OCI-LY7 (cell line): ENCODE measurements at regions not wholly inside any gene's neighbourhood (a gene's known extent, or its start where the extent isn't known, plus 50 kb on each side); places are given as distances from the start of the nearest gene placed in this dataset.

Experiments used
- BruUV-seq: library from RNA; stranded (reverse); fragments of 400-500 nt; replicated peaks from 2 replicates; lab custom pipeline; 2021; lab: Mats Ljungman, UMichigan
- CTCF ChIA-PET: fragments of 300-600 bp; sonication (Branson Sonifier 250); formaldehyde crosslinking; loops from one replicate; lab custom pipeline; 2022; ENCODE audit warnings: antibody characterized with exemption; ENCODE audit not compliant: unreplicated experiment; lab: Charles Lee
- POLR2A ChIA-PET: fragments of 300-600 bp; sonication (Branson Sonifier 250); formaldehyde crosslinking; loops from one replicate; lab custom pipeline; 2022; ENCODE audit warnings: antibody characterized with exemption; lab: Charles Lee
- DNase-seq: peaks from one replicate; pipeline ENCODE4 v3.0.0-alpha.2; 2015; ENCODE audit warnings: low spot score
- H2AFZ ChIP-seq: fragments of 200-600 bp; sonication (generic), shearing (Covaris generic); 2 replicates; pipeline ENCODE4 v1.6.1; 2014; ENCODE audit warnings: mild to moderate bottlenecking, antibody characterized with exemption, low read length, moderate library complexity
- H3K27ac ChIP-seq: fragments of 200-600 bp; sonication (generic); 2 replicates; pipeline ENCODE4 v1.5.1; 2014; ENCODE audit warnings: mixed run types, low read depth, mild to moderate bottlenecking, moderate library complexity, low read length, inconsistent platforms; ENCODE audit not compliant: poor library complexity, severe bottlenecking
- H3K36me3 ChIP-seq: fragments of 200-600 bp; sonication (generic); 2 replicates; pipeline ENCODE4 v1.6.1; 2014; ENCODE audit warnings: mild to moderate bottlenecking, antibody characterized with exemption, low read length, moderate library complexity, mixed read lengths; ENCODE audit not compliant: insufficient read depth
- H3K4me1 ChIP-seq: fragments of 200-600 bp; sonication (generic); 2 replicates; pipeline ENCODE4 v1.5.1; 2014; ENCODE audit warnings: mild to moderate bottlenecking, low read length; ENCODE audit not compliant: insufficient read depth, poor library complexity, severe bottlenecking
- H3K4me2 ChIP-seq: fragments of 200-600 bp; sonication (generic); 2 replicates; pipeline ENCODE4 v1.6.1; 2014; ENCODE audit warnings: mild to moderate bottlenecking, low read length
- H3K4me3 ChIP-seq: fragments of 200-600 bp; sonication (generic); 2 replicates; pipeline ENCODE4 v1.5.1; 2014; ENCODE audit warnings: mild to moderate bottlenecking, low read depth, low read length; ENCODE audit not compliant: poor library complexity, severe bottlenecking
- H3K79me2 ChIP-seq: fragments of 200-600 bp; sonication (generic); 2 replicates; pipeline ENCODE4 v1.6.1; 2016; ENCODE audit warnings: low read depth, mild to moderate bottlenecking, low read length, moderate library complexity, mixed read lengths; ENCODE audit not compliant: insufficient read depth
- H3K9me2 ChIP-seq: fragments of 200-600 bp; sonication (generic); 2 replicates; pipeline ENCODE4 v1.6.1; 2016; ENCODE audit warnings: mild to moderate bottlenecking, low read length, mixed read lengths; ENCODE audit not compliant: insufficient read depth
- H3K9me3 ChIP-seq: fragments of 200-600 bp; sonication (generic); 2 replicates; pipeline ENCODE4 v1.6.1; 2014; ENCODE audit warnings: mild to moderate bottlenecking, mixed run types, low read length, mixed read lengths
- H4K20me1 ChIP-seq: fragments of 200-600 bp; sonication (generic); 2 replicates; pipeline ENCODE4 v1.6.1; 2014; ENCODE audit warnings: mild to moderate bottlenecking, antibody characterized with exemption, low read length, moderate library complexity, mixed read lengths; ENCODE audit not compliant: insufficient read depth
- CTCF ChIP-seq: fragments of 200-600 bp; sonication (generic); conservative IDR thresholded peaks from 2 replicates; pipeline ENCODE4 v1.5.1; 2014; ENCODE audit warnings: mild to moderate bottlenecking, antibody characterized with exemption, low read length, moderate library complexity, mixed read lengths
- EZH2phosphoT487 ChIP-seq: fragments of 200-600 bp; sonication (generic); IDR thresholded peaks from 2 replicates; pipeline ENCODE4 v1.6.1; 2018; ENCODE audit warnings: low read depth, borderline replicate concordance, mild to moderate bottlenecking, mixed run types, antibody characterized with exemption, low read length, moderate library complexity, mixed read lengths
- intact Hi-C: fragments of 100-400 bp; cut with micrococcal nuclease; formaldehyde crosslinking; loops from one replicate; pipeline ENCODE4 v1.10.0; 2022; ENCODE audit not compliant: unreplicated experiment

GRCh38 chr22:47628477-47629272 is 866.2 kb downstream of the TBC1D22A start:
- H3K4me2 ChIP-seq: no peak overlapping the region
- no peaks in the 10 kb centered on the region for H3K36me3 ChIP-seq
- H3K9me3 ChIP-seq: no peaks in the 10 kb centered on the region
- DNase-seq: no peak
- H3K9me2 ChIP-seq: no peaks in the 10 kb centered on the region
- no peaks in the 10 kb centered on the region for H3K79me2 ChIP-seq
- no peak for TF ChIP-seq EZH2phosphoT487
- TF ChIP-seq CTCF: no peak
- H2AFZ ChIP-seq: no peak overlapping the region
- CTCF ChIA-PET: no interaction called here
- POLR2A ChIA-PET: interaction anchor here (0.6 kb wide), 1 partner anchor 28 kb away, joined by 4 read pairs; no protein-coding TSS in a partner anchor
- BruUV-seq: no TSS peak
- intact Hi-C loops: loop anchor here (5.0 kb wide), 1 partner anchor 444 kb away; no protein-coding TSS in a partner anchor
- H3K27ac ChIP-seq: no peak overlapping the region
- no peaks in the 10 kb centered on the region for H3K4me1 ChIP-seq
- H3K4me3 ChIP-seq: no peak overlapping the region
- no peaks in the 10 kb centered on the region for H4K20me1 ChIP-seq

GRCh38 chr22:47627556-47628253 is 865.3 kb downstream of the TBC1D22A start:
- no peak for DNase-seq
- CTCF ChIA-PET: no interaction called here
- Histone ChIP-seq H3K79me2 (no peaks in the 10 kb centered on the region), H3K4me1 (no peaks in the 10 kb centered on the region), H4K20me1 (no peaks in the 10 kb centered on the region), H3K9me3 (no peaks in the 10 kb centered on the region), H3K27ac (no peak overlapping the region), H3K4me2 (no peak overlapping the region), H3K4me3 (no peak overlapping the region), H2AFZ (no peak overlapping the region), H3K9me2 (no peaks in the 10 kb centered on the region), H3K36me3 (no peaks in the 10 kb centered on the region)
- POLR2A ChIA-PET: no interaction called here
- intact Hi-C loops: loop anchor here (1.0 to 5.0 kb wide), 2 partner anchors 445 to 865 kb away; no protein-coding TSS in a partner anchor
- TF ChIP-seq CTCF (no peak), EZH2phosphoT487 (no peak)
- BruUV-seq: no TSS peak
